HepG2 (cell line): ENCODE measurements at regions not wholly inside any gene's neighbourhood (a gene's known extent, or its start where the extent isn't known, plus 50 kb on each side); places are given as distances from the start of the nearest gene placed in this dataset.

Source experiments
- ATAC-seq: fragments of 200-7000 bp; cut with Tn5 transposase; 3 replicates; pipeline ENCODE4 v1.9.1; 2020; ENCODE audit warnings: mild to moderate bottlenecking, moderate library complexity
- BruUV-seq: library from RNA; stranded (reverse); fragments of 400-500 nt; replicated peaks from 2 replicates; lab custom pipeline; 2021; lab: Mats Ljungman, UMichigan
- CTCF ChIA-PET: fragments of 300-600 bp; formaldehyde crosslinking; extraction: SDS; loops from one replicate; lab custom pipeline; 2021; ENCODE audit warnings: low total read pairs, inconsistent platforms, low intra/inter-chr PET ratio; lab: Yijun Ruan, JAX
- POLR2A ChIA-PET: fragments of 350-600 bp; sonication (Branson Sonifier 250); formaldehyde crosslinking; loops from one replicate; lab custom pipeline; 2020; ENCODE audit warnings: antibody characterized with exemption, inconsistent platforms; lab: Yijun Ruan, JAX
- DNase-seq: peaks from one replicate; pipeline ENCODE4 v3.0.0-alpha.2; 2015; ENCODE audit warnings: low spot score
- FAIRE-seq: peaks from 3 replicates; lab custom pipeline; 2011; peaks lifted over from hg19 to GRCh38; lab: Jason Lieb, UNC
- H2AFZ ChIP-seq: one replicate; pipeline ENCODE4 v1.6.1; 2011; ENCODE audit warnings: low read length, inconsistent platforms
- H3K27ac ChIP-seq: fragments of 300-600 bp; 3 replicates; pipeline ENCODE4 v1.8.0; 2011; ENCODE audit warnings: mixed run types, mild to moderate bottlenecking, mixed read lengths, low read length, inconsistent platforms; ENCODE audit not compliant: insufficient read depth; ENCODE audit errors: extremely low read length
- H3K27me3 ChIP-seq, 2 experiments: fragments of 200-600 bp in 1 of 2; 2 replicates in 1 of 2; 3 replicates in 1 of 2; pipeline versions ENCODE4 v1.6.0 to v1.8.0; 2011; ENCODE audit warnings: low read length in 2 of 2, mild to moderate bottlenecking in 2 of 2, moderate library complexity in 2 of 2, inconsistent platforms in 1 of 2; ENCODE audit not compliant: insufficient read depth in 2 of 2, control insufficient read depth in 1 of 2
- H3K36me3 ChIP-seq, 2 experiments: fragments of 200-600 bp in 1 of 2; replicated peaks in 1 of 2; 2 replicates in 1 of 2; 3 replicates in 1 of 2; pipeline versions ENCODE4 v1.5.1 to v1.8.0; 2011; ENCODE audit warnings: low read length in 2 of 2, inconsistent platforms in 1 of 2; ENCODE audit not compliant: insufficient read depth in 2 of 2, control insufficient read depth in 1 of 2
- H3K4me1 ChIP-seq: 2 replicates; pipeline ENCODE4 v1.5.1; 2012; ENCODE audit warnings: low read length, inconsistent platforms; ENCODE audit not compliant: insufficient read depth
- H3K4me2 ChIP-seq: 2 replicates; pipeline ENCODE4 v1.6.0; 2011; ENCODE audit warnings: low read depth, low read length, inconsistent platforms
- H3K4me3 ChIP-seq, 3 experiments: fragments of 200-600 bp in 1 of 3; sonication (generic), shearing (Covaris generic) in 1 of 3; replicated peaks in 1 of 3; 2 replicates each; pipeline ENCODE4 v1.5.1; 2011 to 2016; ENCODE audit warnings: low read length in 3 of 3, inconsistent platforms in 2 of 3, low read depth in 2 of 3, mild to moderate bottlenecking in 2 of 3, control low read depth in 1 of 3, mixed read lengths in 1 of 3; ENCODE audit not compliant: insufficient read depth in 1 of 3
- H3K79me2 ChIP-seq: one replicate; pipeline ENCODE4 v1.6.1; 2011; ENCODE audit warnings: low read length, inconsistent platforms; ENCODE audit not compliant: insufficient read depth
- H3K9ac ChIP-seq: 2 replicates; pipeline ENCODE4 v1.6.0; 2011; ENCODE audit warnings: mild to moderate bottlenecking, low read depth, low read length, inconsistent platforms; ENCODE audit not compliant: insufficient read depth
- H3K9me3 ChIP-seq: 2 replicates; pipeline ENCODE4 v1.5.1; 2012; ENCODE audit warnings: mild to moderate bottlenecking, low read length
- H4K20me1 ChIP-seq: 2 replicates; pipeline ENCODE4 v1.6.0; 2011; ENCODE audit warnings: inconsistent platforms, mild to moderate bottlenecking, low read length, moderate library complexity; ENCODE audit not compliant: insufficient read depth
- BORCS8-MEF2B ChIP-seq: sonication (generic); formaldehyde crosslinking; IDR thresholded peaks from 2 replicates; pipeline ENCODE4 v1.8.0; 2022; ENCODE audit warnings: mild to moderate bottlenecking, missing genetic modification reagents
- RFXANK ChIP-seq: IDR thresholded peaks from 2 replicates; pipeline ENCODE4 v1.6.1; 2016
- TCF12 ChIP-seq, 2 experiments: fragments of 450-650 bp in 1 of 2; sonication (generic) in 1 of 2; formaldehyde crosslinking in 1 of 2; IDR thresholded peaks; 2 replicates each; pipeline versions ENCODE4 v1.6.1 to v1.8.0; 2017 to 2022; ENCODE audit warnings: antibody characterized with exemption in 1 of 2, mild to moderate bottlenecking in 1 of 2, missing genetic modification reagents in 1 of 2, moderate library complexity in 1 of 2
- ZNF552 ChIP-seq: sonication (generic); formaldehyde crosslinking; IDR thresholded peaks from 2 replicates; pipeline ENCODE4 v1.9.0; 2022; ENCODE audit warnings: missing genetic modification reagents, mild to moderate bottlenecking, borderline replicate concordance
- WGBS: methylation state at CpG from one replicate; pipeline ENCODE4 v1.1.6; 2017; ENCODE audit warnings: low lambda C conversion rate; 5-methylcytosine and 5-hydroxymethylcytosine counted together
- in situ Hi-C: cut with HindIII; loops from 2 replicates; pipeline ENCODE4 v1.10.0; 2017; ENCODE audit warnings: low pct_unique_long_range_greater_than_20kb; ENCODE audit not compliant: extremely low pct_ligation_motif_present
- intact Hi-C: fragments of 100-400 bp; cut with micrococcal nuclease; formaldehyde crosslinking; loops from one replicate; pipeline ENCODE4 v1.10.0; 2022; ENCODE audit not compliant: unreplicated experiment
- TF ChIP-seq, protein P1 (sequence below): sonication (generic); formaldehyde crosslinking; IDR thresholded peaks from 2 replicates; pipeline ENCODE4 v1.5.1; 2020; ENCODE audit warnings: mild to moderate bottlenecking, missing genetic modification reagents, moderate library complexity

DNA sequence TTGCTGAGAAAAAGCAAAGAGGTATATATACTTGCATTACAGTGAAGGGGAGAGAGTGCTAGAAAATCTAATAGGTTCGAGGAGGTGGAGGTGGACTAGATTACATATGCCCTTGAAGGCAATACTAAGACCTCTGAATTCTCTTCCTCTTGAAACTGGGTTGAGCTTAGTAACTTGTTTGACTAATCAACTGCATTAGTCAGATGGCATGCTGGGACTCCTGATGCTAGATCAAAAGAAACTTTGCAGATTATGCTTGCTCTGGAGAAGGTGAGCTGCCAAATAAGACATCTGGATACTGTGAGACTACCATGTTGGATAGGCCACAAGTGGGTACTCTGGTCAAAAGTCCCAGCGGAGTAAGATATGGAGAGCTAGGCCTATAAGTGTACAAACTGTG lies 331.3 kb downstream of the KLF5 start:
- POLR2A ChIA-PET = no interaction called here
- no TSS peak for BruUV-seq
- H3K27me3 ChIP-seq = no peaks in the 10 kb centered on the region
- H3K4me1 ChIP-seq = no peaks in the 10 kb centered on the region
- H3K36me3 ChIP-seq = no peaks in the 10 kb centered on the region
- no peaks in the 10 kb centered on the region for H3K79me2 ChIP-seq
- no peaks in the 10 kb centered on the region for H3K9me3 ChIP-seq
- 6% methylated on average over 2 of the region's 2 CpGs for WGBS
- no peak overlapping the region for H3K4me2 ChIP-seq
- H4K20me1 ChIP-seq = no peaks in the 10 kb centered on the region
- intact Hi-C loops = no loop called here
- no peak overlapping the region for H3K27ac ChIP-seq
- H3K9ac ChIP-seq = no peak overlapping the region
- ATAC-seq (no peak), FAIRE-seq (no peak), DNase-seq (no peak)
- in situ Hi-C loops = no loop called here
- no peak overlapping the region for H3K4me3 ChIP-seq
- TF ChIP-seq RFXANK (CRISPR knock-in tag) = no peak
- no peak for TF ChIP-seq BORCS8-MEF2B (CRISPR knock-in tag)
- TF ChIP-seq, protein P1, sequence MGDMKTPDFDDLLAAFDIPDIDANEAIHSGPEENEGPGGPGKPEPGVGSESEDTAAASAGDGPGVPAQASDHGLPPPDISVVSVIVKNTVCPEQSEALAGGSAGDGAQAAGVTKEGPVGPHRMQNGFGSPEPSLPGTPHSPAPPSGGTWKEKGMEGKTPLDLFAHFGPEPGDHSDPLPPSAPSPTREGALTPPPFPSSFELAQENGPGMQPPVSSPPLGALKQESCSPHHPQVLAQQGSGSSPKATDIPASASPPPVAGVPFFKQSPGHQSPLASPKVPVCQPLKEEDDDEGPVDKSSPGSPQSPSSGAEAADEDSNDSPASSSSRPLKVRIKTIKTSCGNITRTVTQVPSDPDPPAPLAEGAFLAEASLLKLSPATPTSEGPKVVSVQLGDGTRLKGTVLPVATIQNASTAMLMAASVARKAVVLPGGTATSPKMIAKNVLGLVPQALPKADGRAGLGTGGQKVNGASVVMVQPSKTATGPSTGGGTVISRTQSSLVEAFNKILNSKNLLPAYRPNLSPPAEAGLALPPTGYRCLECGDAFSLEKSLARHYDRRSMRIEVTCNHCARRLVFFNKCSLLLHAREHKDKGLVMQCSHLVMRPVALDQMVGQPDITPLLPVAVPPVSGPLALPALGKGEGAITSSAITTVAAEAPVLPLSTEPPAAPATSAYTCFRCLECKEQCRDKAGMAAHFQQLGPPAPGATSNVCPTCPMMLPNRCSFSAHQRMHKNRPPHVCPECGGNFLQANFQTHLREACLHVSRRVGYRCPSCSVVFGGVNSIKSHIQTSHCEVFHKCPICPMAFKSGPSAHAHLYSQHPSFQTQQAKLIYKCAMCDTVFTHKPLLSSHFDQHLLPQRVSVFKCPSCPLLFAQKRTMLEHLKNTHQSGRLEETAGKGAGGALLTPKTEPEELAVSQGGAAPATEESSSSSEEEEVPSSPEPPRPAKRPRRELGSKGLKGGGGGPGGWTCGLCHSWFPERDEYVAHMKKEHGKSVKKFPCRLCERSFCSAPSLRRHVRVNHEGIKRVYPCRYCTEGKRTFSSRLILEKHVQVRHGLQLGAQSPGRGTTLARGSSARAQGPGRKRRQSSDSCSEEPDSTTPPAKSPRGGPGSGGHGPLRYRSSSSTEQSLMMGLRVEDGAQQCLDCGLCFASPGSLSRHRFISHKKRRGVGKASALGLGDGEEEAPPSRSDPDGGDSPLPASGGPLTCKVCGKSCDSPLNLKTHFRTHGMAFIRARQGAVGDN (CRISPR knock-in tag) = no peak
- TF ChIP-seq TCF12 (IDR thresholded peaks at IDR 0.05) = no peak
- TF ChIP-seq TCF12 (CRISPR knock-in tag; IDR thresholded peaks at IDR 0.05) = no peak
- no peak for TF ChIP-seq ZNF552 (CRISPR knock-in tag)
- CTCF ChIA-PET = no interaction called here
- H2AFZ ChIP-seq = no peak overlapping the region
